ENCODE measurements at regions not wholly inside any gene's neighbourhood (a gene's known extent, or its start where the extent isn't known, plus 50 kb on each side); places are given as distances from the start of the nearest gene placed in this dataset.

- CTCF ChIA-PET = no interaction called here
- DNase-seq (ENCODE audit: low read depth, low spot score) = no peak
- Histone ChIP-seq H3K4me3 (ENCODE audit: low read depth in 2 of 2, low read length in 2 of 2) (no peak overlapping the region), H3K27me3 (ENCODE audit: control insufficient read depth, insufficient read depth, low read length) (no peaks in the 10 kb centered on the region), H3K4me1 (ENCODE audit: control insufficient read depth, insufficient read depth, low read length) (no peaks in the 10 kb centered on the region), H3K27ac (ENCODE audit: low read length) (no peak overlapping the region), H3K36me3 (ENCODE audit: control insufficient read depth, insufficient read depth, low read length) (no peaks in the 10 kb centered on the region), H3K9me3 (ENCODE audit: control insufficient read depth, insufficient read depth, low read depth, low read length) (no peaks in the 10 kb centered on the region)
- no TSS peak for BruUV-seq (replicated peaks)
- POLR2A ChIA-PET = no interaction called here
- in situ Hi-C loops (cut with HindIII; ENCODE audit: low pct_unique_long_range_greater_than_20kb, low sequenced_read_pairs) = no loop called here
- TF ChIP-seq CTCF (IDR thresholded peaks at IDR 0.05) (no peak), SIN3A (IDR thresholded peaks at IDR 0.05; ENCODE audit: borderline replicate concordance, insufficient read depth, low read depth, low read length) (no peak), TCF7L2 (IDR thresholded peaks at IDR 0.05; ENCODE audit: low read depth, low read length) (no peak), POLR2AphosphoS5 (IDR thresholded peaks at IDR 0.05; ENCODE audit: low read depth, low read length) (no peak), REST (IDR thresholded peaks at IDR 0.05; ENCODE audit: insufficient read depth in 1 of 2, low read depth in 2 of 2, low read length in 1 of 2) (no peak)
- ATAC-seq = no peak
- intact Hi-C loops (cut with micrococcal nuclease; ENCODE audit: unreplicated experiment) = no loop called here
These were observed 63.7 kb upstream of the PDK4 start for GRCh38 chr7:95660023-95660434.

- no peak for DNase-seq (ENCODE audit: low read depth, low spot score)
- no peak overlapping the region for H3K4me3 ChIP-seq (ENCODE audit: low read depth in 2 of 2, low read length in 2 of 2)
- CTCF ChIA-PET = no interaction called here
- BruUV-seq (replicated peaks) = no TSS peak
- intact Hi-C loops (cut with micrococcal nuclease; ENCODE audit: unreplicated experiment) (no loop called here), in situ Hi-C loops (cut with HindIII; ENCODE audit: low pct_unique_long_range_greater_than_20kb, low sequenced_read_pairs) (no loop called here)
- no peak for TF ChIP-seq TCF7L2 (IDR thresholded peaks at IDR 0.05; ENCODE audit: low read depth, low read length)
- no peak for TF ChIP-seq SIN3A (IDR thresholded peaks at IDR 0.05; ENCODE audit: borderline replicate concordance, insufficient read depth, low read depth, low read length)
- TF ChIP-seq REST (IDR thresholded peaks at IDR 0.05; ENCODE audit: insufficient read depth in 1 of 2, low read depth in 2 of 2, low read length in 1 of 2) = no peak
- no peak for TF ChIP-seq POLR2AphosphoS5 (IDR thresholded peaks at IDR 0.05; ENCODE audit: low read depth, low read length)
- TF ChIP-seq CTCF (IDR thresholded peaks at IDR 0.05) = no peak
- no peaks in the 10 kb centered on the region for H3K4me1 ChIP-seq (ENCODE audit: control insufficient read depth, insufficient read depth, low read length)
- ATAC-seq = no peak
- H3K27ac ChIP-seq (ENCODE audit: low read length) = no peak overlapping the region
- POLR2A ChIA-PET = no interaction called here
- no peaks in the 10 kb centered on the region for H3K27me3 ChIP-seq (ENCODE audit: control insufficient read depth, insufficient read depth, low read length)
- H3K36me3 ChIP-seq (ENCODE audit: control insufficient read depth, insufficient read depth, low read length) = no peaks in the 10 kb centered on the region
- no peaks in the 10 kb centered on the region for H3K9me3 ChIP-seq (ENCODE audit: control insufficient read depth, insufficient read depth, low read depth, low read length)
These were observed 62.4 kb upstream of the PDK4 start for GRCh38 chr7:95658676-95659075.
